OCI-LY7 (cell line): ENCODE measurements at regions not wholly inside any gene's neighbourhood (a gene's known extent, or its start where the extent isn't known, plus 50 kb on each side); places are given as distances from the start of the nearest gene placed in this dataset.

Experiments used
- BruUV-seq: library from RNA; stranded (reverse); fragments of 400-500 nt; replicated peaks from 2 replicates; lab custom pipeline; 2021; lab: Mats Ljungman, UMichigan
- CTCF ChIA-PET: fragments of 300-600 bp; sonication (Branson Sonifier 250); formaldehyde crosslinking; loops from one replicate; lab custom pipeline; 2022; ENCODE audit warnings: antibody characterized with exemption; ENCODE audit not compliant: unreplicated experiment; lab: Charles Lee
- POLR2A ChIA-PET: fragments of 300-600 bp; sonication (Branson Sonifier 250); formaldehyde crosslinking; loops from one replicate; lab custom pipeline; 2022; ENCODE audit warnings: antibody characterized with exemption; lab: Charles Lee
- DNase-seq: peaks from one replicate; pipeline ENCODE4 v3.0.0-alpha.2; 2015; ENCODE audit warnings: low spot score
- H2AFZ ChIP-seq: fragments of 200-600 bp; sonication (generic), shearing (Covaris generic); 2 replicates; pipeline ENCODE4 v1.6.1; 2014; ENCODE audit warnings: mild to moderate bottlenecking, antibody characterized with exemption, low read length, moderate library complexity
- H3K27ac ChIP-seq: fragments of 200-600 bp; sonication (generic); 2 replicates; pipeline ENCODE4 v1.5.1; 2014; ENCODE audit warnings: mixed run types, low read depth, mild to moderate bottlenecking, moderate library complexity, low read length, inconsistent platforms; ENCODE audit not compliant: poor library complexity, severe bottlenecking
- H3K36me3 ChIP-seq: fragments of 200-600 bp; sonication (generic); 2 replicates; pipeline ENCODE4 v1.6.1; 2014; ENCODE audit warnings: mild to moderate bottlenecking, antibody characterized with exemption, low read length, moderate library complexity, mixed read lengths; ENCODE audit not compliant: insufficient read depth
- H3K4me1 ChIP-seq: fragments of 200-600 bp; sonication (generic); 2 replicates; pipeline ENCODE4 v1.5.1; 2014; ENCODE audit warnings: mild to moderate bottlenecking, low read length; ENCODE audit not compliant: insufficient read depth, poor library complexity, severe bottlenecking
- H3K4me2 ChIP-seq: fragments of 200-600 bp; sonication (generic); 2 replicates; pipeline ENCODE4 v1.6.1; 2014; ENCODE audit warnings: mild to moderate bottlenecking, low read length
- H3K4me3 ChIP-seq: fragments of 200-600 bp; sonication (generic); 2 replicates; pipeline ENCODE4 v1.5.1; 2014; ENCODE audit warnings: mild to moderate bottlenecking, low read depth, low read length; ENCODE audit not compliant: poor library complexity, severe bottlenecking
- H3K79me2 ChIP-seq: fragments of 200-600 bp; sonication (generic); 2 replicates; pipeline ENCODE4 v1.6.1; 2016; ENCODE audit warnings: low read depth, mild to moderate bottlenecking, low read length, moderate library complexity, mixed read lengths; ENCODE audit not compliant: insufficient read depth
- H3K9me2 ChIP-seq: fragments of 200-600 bp; sonication (generic); 2 replicates; pipeline ENCODE4 v1.6.1; 2016; ENCODE audit warnings: mild to moderate bottlenecking, low read length, mixed read lengths; ENCODE audit not compliant: insufficient read depth
- H3K9me3 ChIP-seq: fragments of 200-600 bp; sonication (generic); 2 replicates; pipeline ENCODE4 v1.6.1; 2014; ENCODE audit warnings: mild to moderate bottlenecking, mixed run types, low read length, mixed read lengths
- H4K20me1 ChIP-seq: fragments of 200-600 bp; sonication (generic); 2 replicates; pipeline ENCODE4 v1.6.1; 2014; ENCODE audit warnings: mild to moderate bottlenecking, antibody characterized with exemption, low read length, moderate library complexity, mixed read lengths; ENCODE audit not compliant: insufficient read depth
- EZH2phosphoT487 ChIP-seq: fragments of 200-600 bp; sonication (generic); IDR thresholded peaks from 2 replicates; pipeline ENCODE4 v1.6.1; 2018; ENCODE audit warnings: low read depth, borderline replicate concordance, mild to moderate bottlenecking, mixed run types, antibody characterized with exemption, low read length, moderate library complexity, mixed read lengths
- intact Hi-C: fragments of 100-400 bp; cut with micrococcal nuclease; formaldehyde crosslinking; loops from one replicate; pipeline ENCODE4 v1.10.0; 2022; ENCODE audit not compliant: unreplicated experiment
- TF ChIP-seq, protein P1 (sequence below): fragments of 200-600 bp; sonication (generic); conservative IDR thresholded peaks from 2 replicates; pipeline ENCODE4 v1.5.1; 2014; ENCODE audit warnings: mild to moderate bottlenecking, antibody characterized with exemption, low read length, moderate library complexity, mixed read lengths

DNA sequence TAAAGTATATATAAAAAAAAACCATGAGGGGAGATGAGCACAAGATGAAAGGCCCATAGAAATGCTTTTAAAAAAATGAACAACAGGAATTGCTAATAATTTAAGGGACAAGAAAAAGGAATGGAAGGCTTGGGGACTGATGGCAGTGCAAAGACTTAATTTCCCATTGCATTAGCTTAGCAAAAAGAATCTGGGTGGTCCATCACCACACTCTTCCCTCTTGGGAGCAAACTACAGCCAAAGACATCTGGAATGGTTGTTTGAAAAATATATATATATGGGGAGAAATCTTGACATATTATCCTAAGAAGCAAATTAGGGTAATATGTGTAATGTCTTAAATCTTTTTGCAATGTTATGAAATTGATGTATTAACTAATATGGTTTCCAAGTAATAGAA lies 727.1 kb downstream of the METTL15 start:
- ChIA-PET CTCF (no interaction called here), POLR2A (interaction anchor here (0.7 kb wide), 1 partner anchor 185 kb away, joined by 3 read pairs; no protein-coding TSS in a partner anchor)
- no peak overlapping the region for H3K4me3 ChIP-seq
- intact Hi-C loops: loop anchor here (10.0 kb wide), 1 partner anchor 51 kb away; no protein-coding TSS in a partner anchor
- no peak overlapping the region for H3K27ac ChIP-seq
- H3K4me2 ChIP-seq: no peak overlapping the region
- no peak overlapping the region for H2AFZ ChIP-seq
- no TSS peak for BruUV-seq
- DNase-seq: no peak
- no peaks in the 10 kb centered on the region for H4K20me1 ChIP-seq
- no peaks in the 10 kb centered on the region for H3K36me3 ChIP-seq
- H3K79me2 ChIP-seq: no peaks in the 10 kb centered on the region
- H3K9me2 ChIP-seq: no peaks in the 10 kb centered on the region
- no peaks in the 10 kb centered on the region for H3K9me3 ChIP-seq
- no peak for TF ChIP-seq EZH2phosphoT487
- TF ChIP-seq, protein P1, sequence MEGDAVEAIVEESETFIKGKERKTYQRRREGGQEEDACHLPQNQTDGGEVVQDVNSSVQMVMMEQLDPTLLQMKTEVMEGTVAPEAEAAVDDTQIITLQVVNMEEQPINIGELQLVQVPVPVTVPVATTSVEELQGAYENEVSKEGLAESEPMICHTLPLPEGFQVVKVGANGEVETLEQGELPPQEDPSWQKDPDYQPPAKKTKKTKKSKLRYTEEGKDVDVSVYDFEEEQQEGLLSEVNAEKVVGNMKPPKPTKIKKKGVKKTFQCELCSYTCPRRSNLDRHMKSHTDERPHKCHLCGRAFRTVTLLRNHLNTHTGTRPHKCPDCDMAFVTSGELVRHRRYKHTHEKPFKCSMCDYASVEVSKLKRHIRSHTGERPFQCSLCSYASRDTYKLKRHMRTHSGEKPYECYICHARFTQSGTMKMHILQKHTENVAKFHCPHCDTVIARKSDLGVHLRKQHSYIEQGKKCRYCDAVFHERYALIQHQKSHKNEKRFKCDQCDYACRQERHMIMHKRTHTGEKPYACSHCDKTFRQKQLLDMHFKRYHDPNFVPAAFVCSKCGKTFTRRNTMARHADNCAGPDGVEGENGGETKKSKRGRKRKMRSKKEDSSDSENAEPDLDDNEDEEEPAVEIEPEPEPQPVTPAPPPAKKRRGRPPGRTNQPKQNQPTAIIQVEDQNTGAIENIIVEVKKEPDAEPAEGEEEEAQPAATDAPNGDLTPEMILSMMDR: no peak
- no peaks in the 10 kb centered on the region for H3K4me1 ChIP-seq

DNA sequence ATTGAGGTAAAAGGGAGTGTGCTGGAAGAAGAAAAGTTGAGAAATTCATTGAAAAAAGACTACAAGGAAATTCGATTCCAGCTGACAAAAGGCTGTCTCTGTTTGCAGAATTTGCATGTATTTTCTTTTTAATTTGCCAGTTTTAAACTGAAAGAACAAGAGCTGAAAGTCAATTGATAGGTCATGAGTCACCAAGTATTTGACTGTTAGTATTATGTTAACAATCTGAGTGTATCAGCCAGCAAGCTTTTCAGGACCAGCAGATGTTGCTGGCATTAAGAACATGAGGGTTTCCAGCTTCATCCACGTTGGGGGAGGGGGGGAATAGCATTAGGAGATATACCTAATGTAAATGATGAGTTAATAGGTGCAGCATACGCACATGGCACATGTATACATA lies 726.7 kb downstream of the METTL15 start:
- POLR2A ChIA-PET: interaction anchor here (0.6 to 0.7 kb wide), 2 partner anchors 72 to 185 kb away, joined by 3 read pairs; no protein-coding TSS in a partner anchor

DNA sequence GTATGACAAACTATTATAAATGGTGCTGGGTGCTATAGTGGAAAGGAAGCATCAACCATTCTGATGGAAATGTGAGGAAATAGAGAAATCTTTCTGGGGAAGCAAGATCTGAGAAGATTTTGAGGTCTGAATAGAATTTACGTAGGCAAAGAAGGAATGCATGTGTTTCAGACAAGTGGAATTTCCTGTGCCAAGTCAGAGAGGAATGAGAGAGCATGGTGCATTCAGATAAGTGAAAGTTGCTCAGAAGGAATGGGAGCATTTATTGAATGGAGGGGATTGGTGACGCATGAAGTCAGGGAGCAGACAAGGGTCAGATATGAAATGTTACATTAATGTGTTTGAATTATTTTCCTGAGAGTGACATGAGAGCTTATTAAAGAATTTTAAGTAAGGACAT lies 725.5 kb downstream of the METTL15 start:
- CTCF ChIA-PET: no interaction called here
- no TSS peak for BruUV-seq
- Histone ChIP-seq H3K36me3 (no peaks in the 10 kb centered on the region), H4K20me1 (no peaks in the 10 kb centered on the region), H3K9me2 (no peaks in the 10 kb centered on the region), H3K9me3 (no peaks in the 10 kb centered on the region), H3K27ac (no peak overlapping the region), H3K79me2 (no peaks in the 10 kb centered on the region), H3K4me3 (no peak overlapping the region), H3K4me1 (no peaks in the 10 kb centered on the region), H2AFZ (no peak overlapping the region), H3K4me2 (no peak overlapping the region)
- intact Hi-C loops: loop anchor here (10.0 kb wide), 1 partner anchor 49 kb away; no protein-coding TSS in a partner anchor
- DNase-seq: no peak
- no peak for TF ChIP-seq EZH2phosphoT487
- TF ChIP-seq, protein P1: no peak
- POLR2A ChIA-PET: no interaction called here

More for the DNA sequence above, 726.7 kb downstream of the METTL15 start:
- intact Hi-C loops: loop anchor here (10.0 kb wide), 1 partner anchor 50 kb away; no protein-coding TSS in a partner anchor
- H3K79me2 ChIP-seq: no peaks in the 10 kb centered on the region
- H3K9me3 ChIP-seq: no peaks in the 10 kb centered on the region
- H2AFZ ChIP-seq: no peak overlapping the region
- no peak for DNase-seq
- no peak overlapping the region for H3K27ac ChIP-seq
- H3K4me2 ChIP-seq: no peak overlapping the region
- CTCF ChIA-PET: no interaction called here
- BruUV-seq: no TSS peak
- no peak for TF ChIP-seq EZH2phosphoT487
- TF ChIP-seq, protein P1: no peak
- H3K36me3 ChIP-seq: no peaks in the 10 kb centered on the region
- H3K9me2 ChIP-seq: no peaks in the 10 kb centered on the region
- no peak overlapping the region for H3K4me3 ChIP-seq
- H4K20me1 ChIP-seq: no peaks in the 10 kb centered on the region
- no peaks in the 10 kb centered on the region for H3K4me1 ChIP-seq
